ENCODE measurements at regions not wholly inside any gene's neighbourhood (a gene's known extent, or its start where the extent isn't known, plus 50 kb on each side); places are given as distances from the start of the nearest gene placed in this dataset.

GRCh38 chr12:86376052-86376451 lies 119.9 kb upstream of the MGAT4C start:
- no peaks in the 10 kb centered on the region for H3K4me1 ChIP-seq (ENCODE audit: insufficient read depth, low read length)
- Mint-ChIP-seq H3K4me3 (ENCODE audit: unreplicated experiment) (no peak overlapping the region), H3K36me3 (ENCODE audit: low read depth, unreplicated experiment) (no peaks in the 10 kb centered on the region)

GRCh38 chr12:86373813-86374212 lies 117.6 kb upstream of the MGAT4C start:
- Histone ChIP-seq H3K4me2 (ENCODE audit: low read length) (no peak overlapping the region), H3K27ac (ENCODE audit: low read depth, low read length) (no peak overlapping the region), H2AFZ (ENCODE audit: low read depth, low read length) (no peak overlapping the region), H3K9me3 (ENCODE audit: insufficient read depth, low read depth, low read length) (no peaks in the 10 kb centered on the region), H3K4me3 (ENCODE audit: insufficient read depth, low read depth, low read length) (no peak overlapping the region), H3K4me1 (ENCODE audit: insufficient read depth, low read length) (no peaks in the 10 kb centered on the region), H3K9ac (ENCODE audit: low read length) (no peak overlapping the region), H3K79me2 (ENCODE audit: insufficient read depth, low read length) (no peaks in the 10 kb centered on the region), H3K36me3 (ENCODE audit: insufficient read depth, low read length) (no peaks in the 10 kb centered on the region), H4K20me1 (ENCODE audit: insufficient read depth, low read length) (no peaks in the 10 kb centered on the region), H3K27me3 (ENCODE audit: insufficient read depth, low read length) (no peaks in the 10 kb centered on the region)
- DNase-seq (ENCODE audit: low read depth) (no peak), FAIRE-seq (no peak)
- TF ChIP-seq EZH2 (IDR thresholded peaks at IDR 0.05; ENCODE audit: insufficient read depth, low read length): no peak
- Mint-ChIP-seq H3K4me3 (ENCODE audit: unreplicated experiment) (no peak overlapping the region), H3K36me3 (ENCODE audit: low read depth, unreplicated experiment) (no peaks in the 10 kb centered on the region), H3K27ac (ENCODE audit: unreplicated experiment) (no peak overlapping the region), H3K9me3 (ENCODE audit: unreplicated experiment) (no peaks in the 10 kb centered on the region), H3K27me3 (ENCODE audit: low read depth, unreplicated experiment) (no peaks in the 10 kb centered on the region), H3K4me1 (ENCODE audit: low read depth, unreplicated experiment) (no peaks in the 10 kb centered on the region)

More at GRCh38 chr12:86376052-86376451, 119.9 kb upstream of the MGAT4C start:
- TF ChIP-seq CTCF (IDR thresholded peaks at IDR 0.05; ENCODE audit: insufficient read depth, low read depth, low read length) (no peak), EZH2 (IDR thresholded peaks at IDR 0.05; ENCODE audit: insufficient read depth, low read length) (no peak)
- Histone ChIP-seq H3K9me3 (ENCODE audit: insufficient read depth, low read depth, low read length) (no peaks in the 10 kb centered on the region), H4K20me1 (ENCODE audit: insufficient read depth, low read length) (no peaks in the 10 kb centered on the region), H3K36me3 (ENCODE audit: insufficient read depth, low read length) (no peaks in the 10 kb centered on the region), H3K4me3 (ENCODE audit: insufficient read depth, low read depth, low read length) (no peak overlapping the region), H2AFZ (ENCODE audit: low read depth, low read length) (no peak overlapping the region), H3K27me3 (ENCODE audit: insufficient read depth, low read length) (no peaks in the 10 kb centered on the region), H3K27ac (ENCODE audit: low read depth, low read length) (no peak overlapping the region), H3K9ac (ENCODE audit: low read length) (no peak overlapping the region), H3K79me2 (ENCODE audit: insufficient read depth, low read length) (no peaks in the 10 kb centered on the region), H3K4me2 (ENCODE audit: low read length) (no peak overlapping the region)
- Mint-ChIP-seq H3K9me3 (ENCODE audit: unreplicated experiment) (no peaks in the 10 kb centered on the region), H3K27ac (ENCODE audit: unreplicated experiment) (no peak overlapping the region), H3K4me1 (ENCODE audit: low read depth, unreplicated experiment) (no peaks in the 10 kb centered on the region), H3K27me3 (ENCODE audit: low read depth, unreplicated experiment) (no peaks in the 10 kb centered on the region)
- FAIRE-seq (no peak), DNase-seq (ENCODE audit: low read depth) (no peak)

- Mint-ChIP-seq H3K4me3 (ENCODE audit: unreplicated experiment) (no peak overlapping the region), H3K9me3 (ENCODE audit: unreplicated experiment) (no peaks in the 10 kb centered on the region), H3K27me3 (ENCODE audit: low read depth, unreplicated experiment) (no peaks in the 10 kb centered on the region), H3K36me3 (ENCODE audit: low read depth, unreplicated experiment) (no peaks in the 10 kb centered on the region), H3K4me1 (ENCODE audit: low read depth, unreplicated experiment) (no peaks in the 10 kb centered on the region), H3K27ac (ENCODE audit: unreplicated experiment) (no peak overlapping the region)
- Histone ChIP-seq H3K79me2 (ENCODE audit: insufficient read depth, low read length) (no peaks in the 10 kb centered on the region), H3K36me3 (ENCODE audit: insufficient read depth, low read length) (no peaks in the 10 kb centered on the region), H3K27me3 (ENCODE audit: insufficient read depth, low read length) (no peaks in the 10 kb centered on the region), H2AFZ (ENCODE audit: low read depth, low read length) (no peak overlapping the region), H3K9me3 (ENCODE audit: insufficient read depth, low read depth, low read length) (no peaks in the 10 kb centered on the region), H3K9ac (ENCODE audit: low read length) (no peak overlapping the region), H3K27ac (ENCODE audit: low read depth, low read length) (no peak overlapping the region), H3K4me1 (ENCODE audit: insufficient read depth, low read length) (no peaks in the 10 kb centered on the region), H3K4me2 (ENCODE audit: low read length) (no peak overlapping the region), H4K20me1 (ENCODE audit: insufficient read depth, low read length) (no peaks in the 10 kb centered on the region), H3K4me3 (ENCODE audit: insufficient read depth, low read depth, low read length) (no peak overlapping the region)
- FAIRE-seq (no peak), DNase-seq (ENCODE audit: low read depth) (no peak)
- TF ChIP-seq EZH2 (IDR thresholded peaks at IDR 0.05; ENCODE audit: insufficient read depth, low read length) (no peak), CTCF (IDR thresholded peaks at IDR 0.05; ENCODE audit: insufficient read depth, low read depth, low read length) (no peak)
Measured at GRCh38 chr12:86367137-86367536, 110.9 kb upstream of the MGAT4C start.

Data from astrocyte (in vitro differentiated cells and primary cell).